Stimulated activated CD8-positive, alpha-beta memory T cell treated with anti-CD3 and anti-CD28 coated beads, Interleukin-15, amount 100 ng/mL, for 1 hour (primary cell): ENCODE measurements at regions not wholly inside any gene's neighbourhood (a gene's known extent, or its start where the extent isn't known, plus 50 kb on each side); places are given as distances from the start of the nearest gene placed in this dataset.
A peak's percentile ranks its signal among the peaks of the same experiment; 100 is the strongest.
"Not testable (repeated sequence)": the region's sequence is repeated elsewhere in the genome, so short reads cannot be mapped to it uniquely, and the experiment has no call there.

Source experiments
- DNase-seq: peaks from one replicate; pipeline ENCODE4 v3.0.0-alpha.2; 2020; ENCODE audit warnings: low read depth

- DNase-seq, result no peak
Measured at GRCh38 chr6:156688620-156688971, 88.6 kb upstream of the ARID1B start.

- no peak for DNase-seq
Measured at GRCh38 chr6:156687789-156688619, 89.2 kb upstream of the ARID1B start.

- peak; percentile 50 for DNase-seq
Measured at GRCh38 chr6:156686995-156687788, 90.0 kb upstream of the ARID1B start.

- DNase-seq, result peak; percentile 5
Measured at GRCh38 chr6:156686301-156686994, 90.7 kb upstream of the ARID1B start.

- DNase-seq, result no peak
Measured at GRCh38 chr6:156685823-156686222, 91.4 kb upstream of the ARID1B start.

GRCh38 chr6:156683821-156684220 lies 93.4 kb upstream of the ARID1B start:
- no peak for DNase-seq

- no peak for DNase-seq
Measured at GRCh38 chr6:156676721-156677120, 100.5 kb upstream of the ARID1B start.

GRCh38 chr6:156674197-156674596 lies 103.0 kb upstream of the ARID1B start:
- no peak for DNase-seq

- not testable (repeated sequence) for DNase-seq
Measured at GRCh38 chr6:156670097-156670496, 107.1 kb upstream of the ARID1B start.

GRCh38 chr6:156662025-156662445 lies 115.1 kb upstream of the ARID1B start:
- DNase-seq, result peak; percentile 30

- no peak for DNase-seq
Measured at GRCh38 chr6:156660389-156660788, 116.8 kb upstream of the ARID1B start.

- DNase-seq, result no peak
Measured at GRCh38 chr6:156659822-156660198, 117.4 kb upstream of the ARID1B start.

- DNase-seq, result no peak
Measured at GRCh38 chr6:156658966-156659821, 118.0 kb upstream of the ARID1B start.

- DNase-seq, result no peak
Measured at GRCh38 chr6:156658186-156658965, 118.8 kb upstream of the ARID1B start.

- no peak for DNase-seq
Measured at GRCh38 chr6:156657296-156657695, 119.9 kb upstream of the ARID1B start.

GRCh38 chr6:156654919-156655918 lies 122.0 kb upstream of the ARID1B start:
- no peak for DNase-seq

- DNase-seq, result no peak
Measured at GRCh38 chr6:156652231-156652750, 124.9 kb upstream of the ARID1B start.

GRCh38 chr6:156651486-156651885 lies 125.7 kb upstream of the ARID1B start:
- no peak for DNase-seq

GRCh38 chr6:156650896-156651390 lies 126.2 kb upstream of the ARID1B start:
- no peak for DNase-seq
